Kidney capillary endothelial cell (primary cell): ENCODE measurements at regions not wholly inside any gene's neighbourhood (a gene's known extent, or its start where the extent isn't known, plus 50 kb on each side); places are given as distances from the start of the nearest gene placed in this dataset.
A peak's percentile ranks its signal among the peaks of the same experiment; 100 is the strongest.

Source experiments
- DNase-seq: peaks from one replicate; pipeline ENCODE4 v3.0.0-alpha.2; 2018; ENCODE audit warnings: low spot score

- no peak for DNase-seq
Observed at GRCh38 chr6:48818052-48818412, 645.0 kb downstream of the MMUT start.

- DNase-seq, result no peak
Observed at GRCh38 chr6:48817333-48818051, 645.6 kb downstream of the MMUT start.

GRCh38 chr6:48814957-48815356 is 648.1 kb downstream of the MMUT start:
- DNase-seq, result no peak

- no peak for DNase-seq
Observed at GRCh38 chr6:48813836-48814235, 649.2 kb downstream of the MMUT start.

- no peak for DNase-seq
Observed at GRCh38 chr6:48809700-48810099, 653.4 kb downstream of the MMUT start.

GRCh38 chr6:48809245-48809644 is 653.8 kb downstream of the MMUT start:
- DNase-seq, result no peak

- no peak for DNase-seq
Observed at GRCh38 chr6:48798296-48798695, 664.8 kb downstream of the MMUT start.

- DNase-seq, result no peak
Observed at GRCh38 chr6:48782225-48782624, 671.2 kb upstream of the PTCHD4 start.

- no peak for DNase-seq
Observed at GRCh38 chr6:48777411-48777810, 666.4 kb upstream of the PTCHD4 start.

GRCh38 chr6:48775157-48775556 is 664.2 kb upstream of the PTCHD4 start:
- no peak for DNase-seq

- DNase-seq, result no peak
Observed at GRCh38 chr6:48774276-48774675, 663.3 kb upstream of the PTCHD4 start.

- no peak for DNase-seq
Observed at GRCh38 chr6:48766349-48766748, 655.4 kb upstream of the PTCHD4 start.

GRCh38 chr6:48765352-48765961 is 654.5 kb upstream of the PTCHD4 start:
- DNase-seq, result peak; percentile 40

GRCh38 chr6:48764286-48765044 is 653.5 kb upstream of the PTCHD4 start:
- no peak for DNase-seq

GRCh38 chr6:48757661-48758060 is 646.7 kb upstream of the PTCHD4 start:
- DNase-seq, result no peak

GRCh38 chr6:48755315-48755714 is 644.3 kb upstream of the PTCHD4 start:
- no peak for DNase-seq

GRCh38 chr6:48754641-48755040 is 643.6 kb upstream of the PTCHD4 start:
- no peak for DNase-seq

- DNase-seq, result no peak
Observed at GRCh38 chr6:48750861-48751260, 639.9 kb upstream of the PTCHD4 start.

GRCh38 chr6:48747471-48747870 is 636.5 kb upstream of the PTCHD4 start:
- no peak for DNase-seq

GRCh38 chr6:48747040-48747439 is 636.0 kb upstream of the PTCHD4 start:
- no peak for DNase-seq

GRCh38 chr6:48744948-48745347 is 634.0 kb upstream of the PTCHD4 start:
- no peak for DNase-seq

- no peak for DNase-seq
Observed at GRCh38 chr6:48743738-48744137, 632.7 kb upstream of the PTCHD4 start.

- no peak for DNase-seq
Observed at GRCh38 chr6:48736501-48737206, 625.7 kb upstream of the PTCHD4 start.
